HEK293 (cell line): ENCODE measurements at regions not wholly inside any gene's neighbourhood (a gene's known extent, or its start where the extent isn't known, plus 50 kb on each side); places are given as distances from the start of the nearest gene placed in this dataset.

Experiments
- CTCF ChIA-PET: fragments of 350-600 bp; formaldehyde crosslinking; extraction: SDS; loops from one replicate; lab custom pipeline; 2021; ENCODE audit warnings: antibody characterized with exemption; lab: Yijun Ruan, JAX
- POLR2A ChIA-PET: fragments of 300-600 bp; formaldehyde crosslinking; extraction: SDS; loops from one replicate; lab custom pipeline; 2020; ENCODE audit warnings: antibody characterized with exemption, inconsistent platforms; lab: Yijun Ruan, JAX
- H3K27ac ChIP-seq: fragments of 200-500 bp; sonication (Bioruptor generic); 2 replicates; pipeline ENCODE4 v1.5.1; 2014; ENCODE audit warnings: low read depth, low read length, control low read depth, inconsistent platforms; ENCODE audit errors: extremely low read depth
- H3K36me3 ChIP-seq, 2 experiments: fragments of 200-500 bp in 1 of 2; sonication (Bioruptor generic) in 1 of 2; 1 replicate in 1 of 2; 2 replicates in 1 of 2; pipeline ENCODE4 v1.5.1; 2014 to 2017; ENCODE audit warnings: inconsistent platforms in 2 of 2, low read length in 2 of 2; ENCODE audit not compliant: control insufficient read depth in 2 of 2, insufficient read depth in 1 of 2
- H3K4me1 ChIP-seq: fragments of 200-500 bp; sonication (Bioruptor generic); 2 replicates; pipeline ENCODE4 v1.5.1; 2014; ENCODE audit warnings: mild to moderate bottlenecking, low read length, inconsistent platforms; ENCODE audit not compliant: control insufficient read depth, insufficient read depth
- H3K4me3 ChIP-seq: 2 replicates; pipeline ENCODE4 v1.5.1; 2011; ENCODE audit warnings: low read depth, mild to moderate bottlenecking, control low read depth, low read length, moderate library complexity
- H3K9me3 ChIP-seq: fragments of 200-500 bp; sonication (Bioruptor generic); 2 replicates; pipeline ENCODE4 v1.5.1; 2014; ENCODE audit warnings: low read depth, low read length, inconsistent platforms; ENCODE audit not compliant: control insufficient read depth, insufficient read depth
- BCL11A ChIP-seq: fragments of 450-650 bp; formaldehyde crosslinking; IDR thresholded peaks from 2 replicates; pipeline ENCODE4 v1.5.1; 2016; ENCODE audit warnings: low read depth, missing biosample characterization, missing genetic modification characterization
- BCL11B ChIP-seq: fragments of 450-650 bp; formaldehyde crosslinking; IDR thresholded peaks from 2 replicates; pipeline ENCODE4 v1.5.1; 2016; ENCODE audit warnings: low read depth, missing biosample characterization, missing genetic modification characterization
- EGR2 ChIP-seq: fragments of 450-650 bp; formaldehyde crosslinking; IDR thresholded peaks from 2 replicates; pipeline ENCODE4 v1.5.1; 2016; ENCODE audit warnings: low read depth, missing biosample characterization, missing genetic modification characterization
- KLF10 ChIP-seq: fragments of 450-650 bp; IDR thresholded peaks from 2 replicates; pipeline ENCODE4 v1.5.1; 2018; ENCODE audit warnings: missing biosample characterization, mild to moderate bottlenecking, missing genetic modification characterization
- MZF1 ChIP-seq: fragments of 450-650 bp; formaldehyde crosslinking; IDR thresholded peaks from 2 replicates; pipeline ENCODE4 v1.5.1; 2017; ENCODE audit warnings: missing biosample characterization, missing genetic modification characterization, borderline replicate concordance
- RBAK ChIP-seq: fragments of 450-650 bp; formaldehyde crosslinking; IDR thresholded peaks from 2 replicates; pipeline ENCODE4 v1.5.1; 2016; ENCODE audit warnings: missing biosample characterization, missing genetic modification characterization
- TRIM28 ChIP-seq: IDR thresholded peaks from 2 replicates; pipeline ENCODE4 v1.6.1; 2011; ENCODE audit warnings: low read length, control low read depth, borderline replicate concordance
- WT1 ChIP-seq: fragments of 450-650 bp; formaldehyde crosslinking; IDR thresholded peaks from 2 replicates; pipeline ENCODE4 v1.5.1; 2016; ENCODE audit warnings: missing biosample characterization, missing genetic modification characterization
- ZBTB48 ChIP-seq: fragments of 450-650 bp; formaldehyde crosslinking; IDR thresholded peaks from 2 replicates; pipeline ENCODE4 v1.5.1; 2016; ENCODE audit warnings: missing biosample characterization, missing genetic modification characterization
- ZFP69B ChIP-seq: fragments of 450-650 bp; formaldehyde crosslinking; IDR thresholded peaks from 2 replicates; pipeline ENCODE4 v1.5.1; 2016; ENCODE audit warnings: missing biosample characterization, missing genetic modification characterization
- ZNF112 ChIP-seq: fragments of 450-650 bp; formaldehyde crosslinking; IDR thresholded peaks from 2 replicates; pipeline ENCODE4 v1.5.0; 2017; ENCODE audit warnings: missing biosample characterization, missing genetic modification characterization
- ZNF133 ChIP-seq: fragments of 450-650 bp; formaldehyde crosslinking; IDR thresholded peaks from 2 replicates; pipeline ENCODE4 v1.5.1; 2016; ENCODE audit warnings: missing biosample characterization, missing genetic modification characterization
- ZNF19 ChIP-seq: fragments of 450-650 bp; formaldehyde crosslinking; IDR thresholded peaks from 2 replicates; pipeline ENCODE4; 2016; ENCODE audit warnings: missing biosample characterization, missing genetic modification characterization, low read depth
- ZNF202 ChIP-seq: fragments of 450-650 bp; formaldehyde crosslinking; IDR thresholded peaks from 2 replicates; pipeline ENCODE4 v1.5.1; 2016; ENCODE audit warnings: missing biosample characterization, missing genetic modification characterization, borderline replicate concordance
- ZNF24 ChIP-seq: fragments of 450-650 bp; formaldehyde crosslinking; IDR thresholded peaks from 2 replicates; pipeline ENCODE4 v1.5.1; 2016; ENCODE audit warnings: missing biosample characterization, missing genetic modification characterization
- ZNF341 ChIP-seq: fragments of 450-650 bp; formaldehyde crosslinking; IDR thresholded peaks from 2 replicates; pipeline ENCODE4; 2016; ENCODE audit warnings: low read depth, missing biosample characterization, missing genetic modification characterization
- ZNF37A ChIP-seq: fragments of 450-650 bp; IDR thresholded peaks from 2 replicates; pipeline ENCODE4 v1.5.1; 2018; ENCODE audit warnings: missing biosample characterization, missing genetic modification characterization
- ZNF394 ChIP-seq: fragments of 450-650 bp; formaldehyde crosslinking; IDR thresholded peaks from 2 replicates; pipeline ENCODE4 v1.5.1; 2016; ENCODE audit warnings: missing biosample characterization, missing genetic modification characterization, mild to moderate bottlenecking, moderate library complexity, borderline replicate concordance
- ZNF501 ChIP-seq: fragments of 450-650 bp; formaldehyde crosslinking; IDR thresholded peaks from 2 replicates; pipeline ENCODE4 v1.5.1; 2016; ENCODE audit warnings: missing biosample characterization, missing genetic modification characterization
- ZNF624 ChIP-seq: fragments of 450-650 bp; formaldehyde crosslinking; IDR thresholded peaks from 2 replicates; pipeline ENCODE4 v1.5.1; 2017; ENCODE audit warnings: missing biosample characterization, missing genetic modification characterization
- ZNF654 ChIP-seq: fragments of 450-650 bp; formaldehyde crosslinking; IDR thresholded peaks from 2 replicates; pipeline ENCODE4 v1.5.1; 2016; ENCODE audit warnings: low read depth, missing biosample characterization, missing genetic modification characterization
- ZNF701 ChIP-seq: fragments of 450-650 bp; formaldehyde crosslinking; IDR thresholded peaks from 2 replicates; pipeline ENCODE4 v1.5.1; 2016; ENCODE audit warnings: missing biosample characterization, missing genetic modification characterization
- ZNF830 ChIP-seq: fragments of 450-650 bp; IDR thresholded peaks from 2 replicates; pipeline ENCODE4 v1.5.0; 2018; ENCODE audit warnings: missing biosample characterization, missing genetic modification characterization, low read depth, mild to moderate bottlenecking, moderate library complexity
- TF ChIP-seq, protein P1 (sequence below): fragments of 450-650 bp; formaldehyde crosslinking; IDR thresholded peaks from 2 replicates; pipeline ENCODE4 v1.5.1; 2017; ENCODE audit warnings: missing biosample characterization, missing genetic modification characterization
- TF ChIP-seq, protein P2 (sequence below): fragments of 450-650 bp; IDR thresholded peaks from 2 replicates; pipeline ENCODE4 v1.5.1; 2018; ENCODE audit warnings: missing biosample characterization, mild to moderate bottlenecking, missing genetic modification characterization
- TF ChIP-seq, protein P3 (sequence below): fragments of 450-650 bp; formaldehyde crosslinking; IDR thresholded peaks from 2 replicates; pipeline ENCODE4 v1.5.1; 2016; ENCODE audit warnings: missing biosample characterization, missing genetic modification characterization
- TF ChIP-seq, protein P4 (sequence below): fragments of 450-650 bp; formaldehyde crosslinking; IDR thresholded peaks from 2 replicates; pipeline ENCODE4 v1.5.1; 2016; ENCODE audit warnings: missing biosample characterization, missing genetic modification characterization
- TF ChIP-seq, protein P5 (sequence below): fragments of 450-650 bp; formaldehyde crosslinking; IDR thresholded peaks from 2 replicates; pipeline ENCODE4 v1.5.1; 2016; ENCODE audit warnings: missing biosample characterization, missing genetic modification characterization
- TF ChIP-seq, protein P6 (sequence below): fragments of 450-650 bp; formaldehyde crosslinking; IDR thresholded peaks from 2 replicates; pipeline ENCODE4 v1.5.1; 2017; ENCODE audit warnings: missing biosample characterization, missing genetic modification characterization

DNA sequence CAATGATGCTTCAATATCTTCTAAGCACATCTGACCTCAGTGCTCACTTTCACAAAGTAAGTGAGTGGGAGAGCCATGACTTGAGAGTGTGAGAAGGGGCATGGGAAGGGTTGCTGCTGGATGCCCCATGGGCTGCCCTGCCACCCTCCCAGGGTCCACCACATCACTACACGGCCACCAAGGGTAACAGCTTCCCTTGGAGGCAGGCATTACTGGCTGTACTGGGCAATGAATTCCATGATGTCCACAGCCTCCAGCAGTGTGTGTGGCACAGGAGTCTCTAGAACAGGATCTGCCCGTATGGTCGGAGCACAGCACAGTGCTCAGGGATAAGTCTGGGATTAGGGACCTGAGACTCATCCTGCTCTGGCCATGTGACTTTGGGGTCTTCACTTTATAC is 481.0 kb upstream of the MYT1L start (continued):
- TF ChIP-seq ZNF654 (tag by site-specific recombination) = no peak
- TF ChIP-seq ZNF112 (tag by site-specific recombination) = no peak
- TF ChIP-seq, protein P1, sequence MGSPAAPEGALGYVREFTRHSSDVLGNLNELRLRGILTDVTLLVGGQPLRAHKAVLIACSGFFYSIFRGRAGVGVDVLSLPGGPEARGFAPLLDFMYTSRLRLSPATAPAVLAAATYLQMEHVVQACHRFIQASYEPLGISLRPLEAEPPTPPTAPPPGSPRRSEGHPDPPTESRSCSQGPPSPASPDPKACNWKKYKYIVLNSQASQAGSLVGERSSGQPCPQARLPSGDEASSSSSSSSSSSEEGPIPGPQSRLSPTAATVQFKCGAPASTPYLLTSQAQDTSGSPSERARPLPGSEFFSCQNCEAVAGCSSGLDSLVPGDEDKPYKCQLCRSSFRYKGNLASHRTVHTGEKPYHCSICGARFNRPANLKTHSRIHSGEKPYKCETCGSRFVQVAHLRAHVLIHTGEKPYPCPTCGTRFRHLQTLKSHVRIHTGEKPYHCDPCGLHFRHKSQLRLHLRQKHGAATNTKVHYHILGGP = no peak
- no peak for TF ChIP-seq ZNF37A (tag by site-specific recombination)
- TF ChIP-seq RBAK (tag by site-specific recombination) = no peak
- TF ChIP-seq ZNF701 = no peak
- TF ChIP-seq ZNF24 (tag by site-specific recombination) = no peak
- no peak for TF ChIP-seq ZFP69B (tag by site-specific recombination)
- TF ChIP-seq, protein P2, sequence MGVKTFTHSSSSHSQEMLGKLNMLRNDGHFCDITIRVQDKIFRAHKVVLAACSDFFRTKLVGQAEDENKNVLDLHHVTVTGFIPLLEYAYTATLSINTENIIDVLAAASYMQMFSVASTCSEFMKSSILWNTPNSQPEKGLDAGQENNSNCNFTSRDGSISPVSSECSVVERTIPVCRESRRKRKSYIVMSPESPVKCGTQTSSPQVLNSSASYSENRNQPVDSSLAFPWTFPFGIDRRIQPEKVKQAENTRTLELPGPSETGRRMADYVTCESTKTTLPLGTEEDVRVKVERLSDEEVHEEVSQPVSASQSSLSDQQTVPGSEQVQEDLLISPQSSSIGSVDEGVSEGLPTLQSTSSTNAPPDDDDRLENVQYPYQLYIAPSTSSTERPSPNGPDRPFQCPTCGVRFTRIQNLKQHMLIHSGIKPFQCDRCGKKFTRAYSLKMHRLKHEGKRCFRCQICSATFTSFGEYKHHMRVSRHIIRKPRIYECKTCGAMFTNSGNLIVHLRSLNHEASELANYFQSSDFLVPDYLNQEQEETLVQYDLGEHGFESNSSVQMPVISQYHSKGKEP (tag by site-specific recombination) = no peak
- no peak for TF ChIP-seq EGR2
- no peak for TF ChIP-seq WT1 (tag by site-specific recombination)

DNA sequence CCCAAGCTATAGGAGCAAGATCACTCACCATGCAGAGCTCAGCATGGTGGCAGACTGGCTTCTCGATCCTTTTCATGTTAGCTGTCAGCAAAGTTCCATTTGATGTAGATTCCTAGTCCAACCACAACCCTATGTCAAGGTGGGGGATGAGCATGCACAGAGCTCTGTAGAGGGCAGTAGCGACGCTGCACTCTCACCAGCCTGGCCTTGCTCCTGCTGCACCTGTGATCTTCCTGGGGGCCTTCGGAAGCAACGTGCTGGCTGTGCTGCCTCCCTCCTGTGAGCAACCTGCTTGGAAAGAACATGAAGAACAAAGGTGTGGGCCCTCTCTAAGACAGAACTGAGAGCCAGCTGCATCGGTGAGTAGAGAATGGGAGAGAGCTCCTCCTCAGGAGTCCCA is 479.4 kb upstream of the MYT1L start:
- H3K9me3 ChIP-seq = no peaks in the 10 kb centered on the region
- H3K36me3 ChIP-seq = no peaks in the 10 kb centered on the region
- TF ChIP-seq, protein P3, sequence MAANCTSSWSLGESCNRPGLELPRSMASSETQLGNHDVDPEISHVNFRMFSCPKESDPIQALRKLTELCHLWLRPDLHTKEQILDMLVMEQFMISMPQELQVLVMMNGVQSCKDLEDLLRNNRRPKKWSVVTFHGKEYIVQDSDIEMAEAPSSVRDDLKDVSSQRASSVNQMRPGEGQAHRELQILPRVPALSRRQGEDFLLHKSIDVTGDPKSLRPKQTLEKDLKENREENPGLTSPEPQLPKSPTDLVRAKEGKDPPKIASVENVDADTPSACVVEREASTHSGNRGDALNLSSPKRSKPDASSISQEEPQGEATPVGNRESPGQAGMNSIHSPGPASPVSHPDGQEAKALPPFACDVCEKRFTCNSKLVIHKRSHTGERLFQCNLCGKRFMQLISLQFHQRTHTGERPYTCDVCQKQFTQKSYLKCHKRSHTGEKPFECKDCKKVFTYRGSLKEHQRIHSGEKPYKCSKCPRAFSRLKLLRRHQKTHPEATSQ (tag by site-specific recombination) = no peak
- TF ChIP-seq TRIM28 = no peak
- TF ChIP-seq ZNF394 (tag by site-specific recombination) = no peak
- TF ChIP-seq, protein P4, sequence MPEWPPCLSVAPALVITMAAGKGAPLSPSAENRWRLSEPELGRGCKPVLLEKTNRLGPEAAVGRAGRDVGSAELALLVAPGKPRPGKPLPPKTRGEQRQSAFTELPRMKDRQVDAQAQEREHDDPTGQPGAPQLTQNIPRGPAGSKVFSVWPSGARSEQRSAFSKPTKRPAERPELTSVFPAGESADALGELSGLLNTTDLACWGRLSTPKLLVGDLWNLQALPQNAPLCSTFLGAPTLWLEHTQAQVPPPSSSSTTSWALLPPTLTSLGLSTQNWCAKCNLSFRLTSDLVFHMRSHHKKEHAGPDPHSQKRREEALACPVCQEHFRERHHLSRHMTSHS (tag by site-specific recombination) = no peak
- TF ChIP-seq ZNF624 = no peak
- TF ChIP-seq ZNF202 (tag by site-specific recombination) = no peak
- TF ChIP-seq BCL11B (tag by site-specific recombination) = no peak
- TF ChIP-seq, protein P5, sequence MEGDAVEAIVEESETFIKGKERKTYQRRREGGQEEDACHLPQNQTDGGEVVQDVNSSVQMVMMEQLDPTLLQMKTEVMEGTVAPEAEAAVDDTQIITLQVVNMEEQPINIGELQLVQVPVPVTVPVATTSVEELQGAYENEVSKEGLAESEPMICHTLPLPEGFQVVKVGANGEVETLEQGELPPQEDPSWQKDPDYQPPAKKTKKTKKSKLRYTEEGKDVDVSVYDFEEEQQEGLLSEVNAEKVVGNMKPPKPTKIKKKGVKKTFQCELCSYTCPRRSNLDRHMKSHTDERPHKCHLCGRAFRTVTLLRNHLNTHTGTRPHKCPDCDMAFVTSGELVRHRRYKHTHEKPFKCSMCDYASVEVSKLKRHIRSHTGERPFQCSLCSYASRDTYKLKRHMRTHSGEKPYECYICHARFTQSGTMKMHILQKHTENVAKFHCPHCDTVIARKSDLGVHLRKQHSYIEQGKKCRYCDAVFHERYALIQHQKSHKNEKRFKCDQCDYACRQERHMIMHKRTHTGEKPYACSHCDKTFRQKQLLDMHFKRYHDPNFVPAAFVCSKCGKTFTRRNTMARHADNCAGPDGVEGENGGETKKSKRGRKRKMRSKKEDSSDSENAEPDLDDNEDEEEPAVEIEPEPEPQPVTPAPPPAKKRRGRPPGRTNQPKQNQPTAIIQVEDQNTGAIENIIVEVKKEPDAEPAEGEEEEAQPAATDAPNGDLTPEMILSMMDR = no peak
- no peak for TF ChIP-seq ZNF19 (tag by site-specific recombination)
- TF ChIP-seq ZNF341 (tag by site-specific recombination) = no peak
- no peak for TF ChIP-seq BCL11A (tag by site-specific recombination)
- TF ChIP-seq ZNF830 (tag by site-specific recombination) = no peak
- TF ChIP-seq KLF10 = no peak
- TF ChIP-seq, protein P6, sequence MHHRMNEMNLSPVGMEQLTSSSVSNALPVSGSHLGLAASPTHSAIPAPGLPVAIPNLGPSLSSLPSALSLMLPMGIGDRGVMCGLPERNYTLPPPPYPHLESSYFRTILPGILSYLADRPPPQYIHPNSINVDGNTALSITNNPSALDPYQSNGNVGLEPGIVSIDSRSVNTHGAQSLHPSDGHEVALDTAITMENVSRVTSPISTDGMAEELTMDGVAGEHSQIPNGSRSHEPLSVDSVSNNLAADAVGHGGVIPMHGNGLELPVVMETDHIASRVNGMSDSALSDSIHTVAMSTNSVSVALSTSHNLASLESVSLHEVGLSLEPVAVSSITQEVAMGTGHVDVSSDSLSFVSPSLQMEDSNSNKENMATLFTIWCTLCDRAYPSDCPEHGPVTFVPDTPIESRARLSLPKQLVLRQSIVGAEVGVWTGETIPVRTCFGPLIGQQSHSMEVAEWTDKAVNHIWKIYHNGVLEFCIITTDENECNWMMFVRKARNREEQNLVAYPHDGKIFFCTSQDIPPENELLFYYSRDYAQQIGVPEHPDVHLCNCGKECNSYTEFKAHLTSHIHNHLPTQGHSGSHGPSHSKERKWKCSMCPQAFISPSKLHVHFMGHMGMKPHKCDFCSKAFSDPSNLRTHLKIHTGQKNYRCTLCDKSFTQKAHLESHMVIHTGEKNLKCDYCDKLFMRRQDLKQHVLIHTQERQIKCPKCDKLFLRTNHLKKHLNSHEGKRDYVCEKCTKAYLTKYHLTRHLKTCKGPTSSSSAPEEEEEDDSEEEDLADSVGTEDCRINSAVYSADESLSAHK (tag by site-specific recombination) = no peak
- no peak for TF ChIP-seq ZNF133 (tag by site-specific recombination)
- TF ChIP-seq MZF1 (tag by site-specific recombination) = no peak
- no peak for TF ChIP-seq ZBTB48
- TF ChIP-seq ZNF501 (tag by site-specific recombination) = no peak
- H3K4me1 ChIP-seq = no peaks in the 10 kb centered on the region
- H3K4me3 ChIP-seq = no peak overlapping the region
- POLR2A ChIA-PET = no interaction called here
- H3K27ac ChIP-seq = no peak overlapping the region
- CTCF ChIA-PET = no interaction called here
